Stomach (tissue), 4 donors: ENCODE measurements at regions not wholly inside any gene's neighbourhood (a gene's known extent, or its start where the extent isn't known, plus 50 kb on each side); places are given as distances from the start of the nearest gene placed in this dataset.

ENCODE experiments used
- CTCF ChIP-seq, 7 experiments: fragments of 450-650 bp in 4 of 7; fragments of 200-600 bp in 3 of 7; sonication (generic) in 3 of 7; IDR thresholded peaks; one replicate each; pipeline ENCODE4 v1.5.1; 2016 to 2019; ENCODE audit warnings: antibody characterized with exemption in 7 of 7, control low read depth in 2 of 7, mild to moderate bottlenecking in 1 of 7
- EP300 ChIP-seq: sonication (generic); formaldehyde crosslinking; IDR thresholded peaks from one replicate; pipeline ENCODE4 v1.6.1; 2017; ENCODE audit warnings: antibody characterized with exemption
- POLR2A ChIP-seq, 4 donors: fragments of 450-650 bp; IDR thresholded peaks; one replicate each; pipeline ENCODE4 v1.6.1; 2016; ENCODE audit warnings: antibody characterized with exemption in 4 of 4, control low read depth in 2 of 4, mild to moderate bottlenecking in 1 of 4, moderate library complexity in 1 of 4
- POLR2AphosphoS5 ChIP-seq, 3 donors: sonication (generic); formaldehyde crosslinking; IDR thresholded peaks; one replicate each; pipeline ENCODE4 v1.6.1; 2016; ENCODE audit warnings: antibody characterized with exemption in 3 of 3

GRCh38 chr13:65497265-65497664 lies 1732.9 kb downstream of the PCDH9 start:
- no peak for TF ChIP-seq POLR2A (IDR thresholded peaks at IDR 0.05)
- no peak for TF ChIP-seq CTCF (IDR thresholded peaks at IDR 0.05)
- no peak for TF ChIP-seq POLR2AphosphoS5 (IDR thresholded peaks at IDR 0.05)
- TF ChIP-seq EP300 = no peak
